GM21528 (cell line): ENCODE measurements at regions not wholly inside any gene's neighbourhood (a gene's known extent, or its start where the extent isn't known, plus 50 kb on each side); places are given as distances from the start of the nearest gene placed in this dataset.

Experiments
- ATAC-seq: cut with Tn5 transposase; IDR thresholded peaks from one replicate; pipeline ENCODE4 v1.9.1; 2021; ENCODE audit warnings: mild to moderate bottlenecking, moderate library complexity; ENCODE audit not compliant: unreplicated experiment, low FRiP score

GRCh38 chr11:92685049-92685448, 284.4 kb upstream of the MTNR1B start:
- ATAC-seq = no peak

- no peak for ATAC-seq
These were observed 281.7 kb upstream of the MTNR1B start for GRCh38 chr11:92687724-92688123.

- ATAC-seq = no peak
These were observed 281.0 kb upstream of the MTNR1B start for GRCh38 chr11:92688416-92688815.

- no peak for ATAC-seq
These were observed 276.5 kb upstream of the MTNR1B start for GRCh38 chr11:92692826-92693546.

- no peak for ATAC-seq
These were observed 273.4 kb upstream of the MTNR1B start for GRCh38 chr11:92696076-92696475.

GRCh38 chr11:92697461-92698312, 271.8 kb upstream of the MTNR1B start:
- no peak for ATAC-seq

- no peak for ATAC-seq
These were observed 270.7 kb upstream of the MTNR1B start for GRCh38 chr11:92698742-92699141.

- ATAC-seq = no peak
These were observed 267.2 kb upstream of the MTNR1B start for GRCh38 chr11:92702037-92702804.

GRCh38 chr11:92702805-92703448, 266.5 kb upstream of the MTNR1B start:
- ATAC-seq = no peak

GRCh38 chr11:92703449-92703830, 266.0 kb upstream of the MTNR1B start:
- no peak for ATAC-seq

GRCh38 chr11:92707173-92707619, 262.3 kb upstream of the MTNR1B start:
- no peak for ATAC-seq

- no peak for ATAC-seq
These were observed 261.8 kb upstream of the MTNR1B start for GRCh38 chr11:92707665-92708064.

- ATAC-seq = no peak
These were observed 260.1 kb upstream of the MTNR1B start for GRCh38 chr11:92709329-92709728.

- no peak for ATAC-seq
These were observed 257.5 kb upstream of the MTNR1B start for GRCh38 chr11:92711926-92712325.

- no peak for ATAC-seq
These were observed 255.3 kb upstream of the MTNR1B start for GRCh38 chr11:92714111-92714510.

GRCh38 chr11:92717240-92717639, 252.2 kb upstream of the MTNR1B start:
- no peak for ATAC-seq

- ATAC-seq = no peak
These were observed 249.1 kb upstream of the MTNR1B start for GRCh38 chr11:92720385-92720784.

- ATAC-seq = no peak
These were observed 244.1 kb upstream of the MTNR1B start for GRCh38 chr11:92725352-92725751.

GRCh38 chr11:92727123-92727522, 242.3 kb upstream of the MTNR1B start:
- no peak for ATAC-seq

GRCh38 chr11:92727769-92728168, 241.7 kb upstream of the MTNR1B start:
- no peak for ATAC-seq

GRCh38 chr11:92728628-92729027, 240.8 kb upstream of the MTNR1B start:
- no peak for ATAC-seq
